ENCODE measurements at regions not wholly inside any gene's neighbourhood (a gene's known extent, or its start where the extent isn't known, plus 50 kb on each side); places are given as distances from the start of the nearest gene placed in this dataset.

GRCh38 chr14:87080146-87080545, 912.8 kb downstream of the GALC start:
- DNase-seq, result no peak

- DNase-seq, result no peak
These were observed 913.6 kb downstream of the GALC start for GRCh38 chr14:87079416-87079815.

- DNase-seq, result no peak
These were observed 916.1 kb downstream of the GALC start for GRCh38 chr14:87076922-87077321.

- no peak for DNase-seq
These were observed 916.8 kb downstream of the GALC start for GRCh38 chr14:87076146-87076545.

- no peak for DNase-seq
These were observed 919.0 kb downstream of the GALC start for GRCh38 chr14:87073880-87074570.

GRCh38 chr14:87067591-87067990, 925.4 kb downstream of the GALC start:
- no peak for DNase-seq

GRCh38 chr14:87067061-87067460, 925.9 kb downstream of the GALC start:
- no peak for DNase-seq

GRCh38 chr14:87066221-87066817, 926.7 kb downstream of the GALC start:
- DNase-seq, result no peak

- DNase-seq, result no peak
These were observed 927.6 kb downstream of the GALC start for GRCh38 chr14:87065366-87065765.

- no peak for DNase-seq
These were observed 929.8 kb downstream of the GALC start for GRCh38 chr14:87063181-87063580.

GRCh38 chr14:87060405-87060804, 932.6 kb downstream of the GALC start:
- no peak for DNase-seq

GRCh38 chr14:87059060-87059839, 933.7 kb downstream of the GALC start:
- no peak for DNase-seq

- DNase-seq, result no peak
These were observed 938.0 kb downstream of the GALC start for GRCh38 chr14:87055007-87055406.

- DNase-seq, result no peak
These were observed 940.2 kb downstream of the GALC start for GRCh38 chr14:87052646-87053225.

- DNase-seq, result no peak
These were observed 942.6 kb downstream of the GALC start for GRCh38 chr14:87050421-87050820.

GRCh38 chr14:87049950-87050349, 943.0 kb downstream of the GALC start:
- DNase-seq, result no peak

GRCh38 chr14:87046960-87047359, 946.0 kb downstream of the GALC start:
- DNase-seq, result no peak

- DNase-seq, result no peak
These were observed 947.0 kb downstream of the GALC start for GRCh38 chr14:87045956-87046355.

- DNase-seq, result no peak
These were observed 947.7 kb downstream of the GALC start for GRCh38 chr14:87045246-87045645.

- DNase-seq, result no peak
These were observed 948.2 kb downstream of the GALC start for GRCh38 chr14:87044807-87045206.

- DNase-seq, result no peak
These were observed 949.2 kb downstream of the GALC start for GRCh38 chr14:87043667-87044200.

GRCh38 chr14:87042354-87042753, 950.6 kb downstream of the GALC start:
- DNase-seq, result no peak

- no peak for DNase-seq
These were observed 951.5 kb downstream of the GALC start for GRCh38 chr14:87041290-87042020.

Data from activated CD8-positive, alpha-beta memory T cell treated with anti-CD3 and anti-CD28 coated beads, Interleukin-2, amount 50 U/mL, for 48 hours (primary cell).